ENCODE measurements at regions not wholly inside any gene's neighbourhood (a gene's known extent, or its start where the extent isn't known, plus 50 kb on each side); places are given as distances from the start of the nearest gene placed in this dataset.

DNA sequence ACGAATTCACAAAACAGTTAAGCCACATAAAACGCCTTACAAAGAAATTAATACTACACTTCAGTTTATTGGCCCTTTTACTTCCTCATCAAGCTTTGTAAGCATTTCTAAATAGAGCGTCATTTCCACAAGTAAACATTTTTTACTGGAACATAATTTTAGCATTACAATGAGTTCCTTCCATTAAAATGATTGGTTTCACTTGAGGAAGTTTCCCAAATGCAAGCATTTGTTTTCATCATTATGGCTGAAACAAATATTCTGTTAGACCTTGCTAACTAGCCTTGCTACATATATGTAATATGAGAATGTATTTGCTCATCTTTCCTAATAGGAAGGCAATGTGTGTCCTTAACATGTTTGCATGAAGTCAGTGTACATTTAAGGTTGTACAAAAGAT lies 579.1 kb downstream of the IRS1 start:
- TF ChIP-seq EZH2 (IDR thresholded peaks at IDR 0.05; ENCODE audit: low read length, missing control alignments), result no peak
- TF ChIP-seq, protein P1, sequence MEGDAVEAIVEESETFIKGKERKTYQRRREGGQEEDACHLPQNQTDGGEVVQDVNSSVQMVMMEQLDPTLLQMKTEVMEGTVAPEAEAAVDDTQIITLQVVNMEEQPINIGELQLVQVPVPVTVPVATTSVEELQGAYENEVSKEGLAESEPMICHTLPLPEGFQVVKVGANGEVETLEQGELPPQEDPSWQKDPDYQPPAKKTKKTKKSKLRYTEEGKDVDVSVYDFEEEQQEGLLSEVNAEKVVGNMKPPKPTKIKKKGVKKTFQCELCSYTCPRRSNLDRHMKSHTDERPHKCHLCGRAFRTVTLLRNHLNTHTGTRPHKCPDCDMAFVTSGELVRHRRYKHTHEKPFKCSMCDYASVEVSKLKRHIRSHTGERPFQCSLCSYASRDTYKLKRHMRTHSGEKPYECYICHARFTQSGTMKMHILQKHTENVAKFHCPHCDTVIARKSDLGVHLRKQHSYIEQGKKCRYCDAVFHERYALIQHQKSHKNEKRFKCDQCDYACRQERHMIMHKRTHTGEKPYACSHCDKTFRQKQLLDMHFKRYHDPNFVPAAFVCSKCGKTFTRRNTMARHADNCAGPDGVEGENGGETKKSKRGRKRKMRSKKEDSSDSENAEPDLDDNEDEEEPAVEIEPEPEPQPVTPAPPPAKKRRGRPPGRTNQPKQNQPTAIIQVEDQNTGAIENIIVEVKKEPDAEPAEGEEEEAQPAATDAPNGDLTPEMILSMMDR (conservative IDR thresholded peaks at IDR 0.05 in 1 of 2, IDR thresholded peaks at IDR 0.05 in 1 of 2; ENCODE audit: low read depth in 1 of 2, low read length in 2 of 2), result no peak
